Posterior vena cava (tissue), 2 donors: ENCODE measurements at regions not wholly inside any gene's neighbourhood (a gene's known extent, or its start where the extent isn't known, plus 50 kb on each side); places are given as distances from the start of the nearest gene placed in this dataset.
"Not testable (repeated sequence)": the region's sequence is repeated elsewhere in the genome, so short reads cannot be mapped to it uniquely, and the experiment has no call there.

Experiments
- DNase-seq: peaks from one replicate; pipeline ENCODE4 v3.0.0-alpha.2; 2020; ENCODE audit warnings: low spot score
- intact Hi-C, 2 donors: fragments of 100-400 bp; cut with DNase I; formaldehyde crosslinking; loops; one replicate each; pipeline versions ENCODE4 v1.14.1 to v1.14.2; 2022 to 2023
- donor health status: DM: yes; HTN: yes; CAD: no.
- donor health status: DM: yes; HTN: yes; CAD: no.

- intact Hi-C loops = no loop called here
- DNase-seq = no peak
These were observed 377.4 kb upstream of the CRIM1 start for GRCh38 chr2:35978218-35978617.

- intact Hi-C loops = no loop called here
- no peak for DNase-seq
These were observed 379.0 kb upstream of the CRIM1 start for GRCh38 chr2:35976611-35977010.

GRCh38 chr2:35973737-35974132 lies 381.8 kb upstream of the CRIM1 start:
- DNase-seq = no peak
- intact Hi-C loops = no loop called here

GRCh38 chr2:35973132-35973736 lies 382.3 kb upstream of the CRIM1 start:
- no peak for DNase-seq
- intact Hi-C loops = no loop called here

- no peak for DNase-seq
- intact Hi-C loops = no loop called here
These were observed 391.8 kb upstream of the CRIM1 start for GRCh38 chr2:35963824-35964223.

GRCh38 chr2:35963357-35963756 lies 392.2 kb upstream of the CRIM1 start:
- DNase-seq = no peak
- intact Hi-C loops = no loop called here

- intact Hi-C loops = no loop called here
- no peak for DNase-seq
These were observed 392.9 kb upstream of the CRIM1 start for GRCh38 chr2:35962585-35963146.

GRCh38 chr2:35960596-35960995 lies 395.0 kb upstream of the CRIM1 start:
- intact Hi-C loops = no loop called here
- no peak for DNase-seq

GRCh38 chr2:35957053-35957452 lies 398.5 kb upstream of the CRIM1 start:
- DNase-seq, intact Hi-C loops: not testable (repeated sequence)

GRCh38 chr2:35946478-35946877 lies 409.1 kb upstream of the CRIM1 start:
- intact Hi-C loops = no loop called here
- no peak for DNase-seq

GRCh38 chr2:35938838-35939237 lies 416.7 kb upstream of the CRIM1 start:
- intact Hi-C loops = no loop called here
- DNase-seq = no peak

- DNase-seq = no peak
- intact Hi-C loops = no loop called here
These were observed 422.5 kb upstream of the CRIM1 start for GRCh38 chr2:35933031-35933430.

GRCh38 chr2:35932276-35932963 lies 423.2 kb upstream of the CRIM1 start:
- no peak for DNase-seq
- intact Hi-C loops = no loop called here

- intact Hi-C loops = no loop called here
- DNase-seq = no peak
These were observed 424.0 kb upstream of the CRIM1 start for GRCh38 chr2:35931626-35932025.

GRCh38 chr2:35931115-35931514 lies 424.5 kb upstream of the CRIM1 start:
- no peak for DNase-seq
- intact Hi-C loops = no loop called here

GRCh38 chr2:35929551-35929950 lies 426.0 kb upstream of the CRIM1 start:
- intact Hi-C loops = no loop called here
- no peak for DNase-seq

GRCh38 chr2:35920061-35920460 lies 435.5 kb upstream of the CRIM1 start:
- intact Hi-C loops = no loop called here

GRCh38 chr2:35915261-35915660 lies 440.3 kb upstream of the CRIM1 start:
- intact Hi-C loops = no loop called here
- no peak for DNase-seq

More at GRCh38 chr2:35920061-35920460, 435.5 kb upstream of the CRIM1 start:
- no peak for DNase-seq

GRCh38 chr2:35891936-35892335 lies 463.6 kb upstream of the CRIM1 start:
- intact Hi-C loops = no loop called here
- no peak for DNase-seq

GRCh38 chr2:35891528-35891927 lies 464.1 kb upstream of the CRIM1 start:
- intact Hi-C loops = no loop called here
- DNase-seq = no peak

GRCh38 chr2:35887146-35887545 lies 468.4 kb upstream of the CRIM1 start:
- intact Hi-C loops = no loop called here
- DNase-seq = no peak
